IgD-negative memory B cell (primary cell): ENCODE measurements at regions not wholly inside any gene's neighbourhood (a gene's known extent, or its start where the extent isn't known, plus 50 kb on each side); places are given as distances from the start of the nearest gene placed in this dataset.
"Not testable (repeated sequence)": the region's sequence is repeated elsewhere in the genome, so short reads cannot be mapped to it uniquely, and the experiment has no call there.

Source experiments
- H3K27ac Mint-ChIP-seq, 3 donors: one replicate each; pipeline ENCODE4 v1.8.0; 2020 to 2022; ENCODE audit warnings: mild to moderate bottlenecking in 3 of 3, mixed read lengths in 3 of 3, moderate library complexity in 1 of 3
- H3K27me3 Mint-ChIP-seq: one replicate; pipeline ENCODE4 v1.8.0; 2021; ENCODE audit warnings: mixed read lengths
- H3K36me3 Mint-ChIP-seq: one replicate; pipeline ENCODE4 v1.8.0; 2020; ENCODE audit warnings: mild to moderate bottlenecking, mixed read lengths
- H3K4me1 Mint-ChIP-seq, 3 donors: one replicate each; pipeline ENCODE4 v1.8.0; 2020 to 2022; ENCODE audit warnings: mixed read lengths in 3 of 3, mild to moderate bottlenecking in 1 of 3
- H3K4me3 Mint-ChIP-seq, 4 donors: one replicate each; pipeline ENCODE4 v1.8.0; 2020 to 2022; ENCODE audit warnings: mild to moderate bottlenecking in 4 of 4, mixed read lengths in 4 of 4, moderate library complexity in 3 of 4
- H3K9me3 Mint-ChIP-seq, 3 donors: one replicate each; pipeline ENCODE4 v1.8.0; 2020 to 2021; ENCODE audit warnings: mixed read lengths in 3 of 3, mild to moderate bottlenecking in 1 of 3

DNA sequence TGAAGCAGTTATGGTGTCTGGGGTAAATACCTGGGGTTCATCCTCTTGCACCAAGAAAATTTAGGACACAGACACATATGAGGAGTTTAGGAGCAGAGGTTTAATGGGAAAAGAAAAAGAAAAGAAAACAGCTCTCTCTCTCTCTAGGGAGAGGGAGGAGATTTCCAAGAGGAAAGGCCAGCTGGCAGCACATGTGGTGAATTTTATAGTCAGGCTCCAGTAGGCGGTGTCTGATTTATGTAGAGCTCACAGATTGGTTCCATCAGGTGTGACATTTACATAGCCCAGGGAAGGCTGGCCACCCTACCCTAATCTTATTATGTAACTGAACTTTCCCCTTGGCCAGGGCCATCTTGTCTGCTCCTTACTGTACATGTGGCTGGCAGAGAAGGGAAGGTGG, 297.5 kb upstream of the RGPD4 start:
- peaks cover 0 to 8% (median 2%) of the 10 kb centered on the region in 3 donors for H3K9me3 Mint-ChIP-seq
- no peaks in the 10 kb centered on the region for H3K36me3 Mint-ChIP-seq
- no peaks in the 10 kb centered on the region for H3K4me1 Mint-ChIP-seq
- no peaks in the 10 kb centered on the region for H3K27me3 Mint-ChIP-seq
- no peak overlapping the region for H3K4me3 Mint-ChIP-seq
- H3K27ac Mint-ChIP-seq = no peak overlapping the region

DNA sequence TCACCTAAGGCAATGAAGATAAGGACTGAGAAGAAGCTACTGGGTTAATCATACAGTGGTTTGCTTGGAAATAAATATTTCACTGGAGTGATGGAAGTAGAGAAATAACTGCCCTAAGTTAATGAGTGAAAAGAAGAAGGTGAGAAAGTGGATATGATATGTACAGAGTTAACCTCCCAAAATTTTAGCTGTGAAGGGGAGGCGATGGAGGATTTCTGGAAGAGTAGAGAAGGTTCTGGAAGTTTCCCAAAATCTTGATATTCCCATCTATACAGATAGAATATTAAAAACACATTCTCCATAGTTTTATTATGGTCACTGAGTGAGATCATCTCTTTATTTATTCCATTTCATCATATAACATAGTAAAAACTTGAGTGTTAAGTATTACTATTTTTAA, 296.6 kb upstream of the RGPD4 start:
- Mint-ChIP-seq H3K27me3 (no peaks in the 10 kb centered on the region), H3K4me3 (no peak overlapping the region), H3K36me3 (no peaks in the 10 kb centered on the region), H3K4me1 (no peaks in the 10 kb centered on the region), H3K27ac (no peak overlapping the region), H3K9me3 (peaks cover 2 to 8% (median 3%) of the 10 kb centered on the region in 3 donors)

DNA sequence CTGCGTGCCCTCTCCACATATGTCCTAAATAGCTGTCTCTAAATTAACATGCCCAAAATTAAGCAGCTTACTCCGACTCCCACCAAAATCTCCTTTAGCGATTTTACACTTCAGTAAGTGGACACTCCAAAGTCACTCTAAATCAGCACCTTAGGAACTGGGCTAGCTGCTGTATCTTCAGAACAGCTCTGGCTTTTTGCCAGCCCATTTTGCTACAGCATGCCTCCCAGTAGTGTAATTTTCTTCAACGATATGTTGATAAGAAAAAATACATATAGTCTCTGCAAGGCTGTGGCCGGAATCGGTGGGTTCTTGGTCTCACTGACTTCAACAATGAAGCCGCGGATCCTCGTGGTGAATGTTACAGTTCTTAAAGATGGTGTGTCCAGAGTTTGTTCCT, 291.8 kb upstream of the RGPD4 start:
- no peaks in the 10 kb centered on the region for H3K4me1 Mint-ChIP-seq
- H3K4me3 Mint-ChIP-seq = no peak overlapping the region
- no peak overlapping the region for H3K27ac Mint-ChIP-seq
- H3K9me3 Mint-ChIP-seq = peaks cover 0 to 8% (median 7%) of the 10 kb centered on the region in 3 donors
- no peaks in the 10 kb centered on the region for H3K36me3 Mint-ChIP-seq
- no peaks in the 10 kb centered on the region for H3K27me3 Mint-ChIP-seq

DNA sequence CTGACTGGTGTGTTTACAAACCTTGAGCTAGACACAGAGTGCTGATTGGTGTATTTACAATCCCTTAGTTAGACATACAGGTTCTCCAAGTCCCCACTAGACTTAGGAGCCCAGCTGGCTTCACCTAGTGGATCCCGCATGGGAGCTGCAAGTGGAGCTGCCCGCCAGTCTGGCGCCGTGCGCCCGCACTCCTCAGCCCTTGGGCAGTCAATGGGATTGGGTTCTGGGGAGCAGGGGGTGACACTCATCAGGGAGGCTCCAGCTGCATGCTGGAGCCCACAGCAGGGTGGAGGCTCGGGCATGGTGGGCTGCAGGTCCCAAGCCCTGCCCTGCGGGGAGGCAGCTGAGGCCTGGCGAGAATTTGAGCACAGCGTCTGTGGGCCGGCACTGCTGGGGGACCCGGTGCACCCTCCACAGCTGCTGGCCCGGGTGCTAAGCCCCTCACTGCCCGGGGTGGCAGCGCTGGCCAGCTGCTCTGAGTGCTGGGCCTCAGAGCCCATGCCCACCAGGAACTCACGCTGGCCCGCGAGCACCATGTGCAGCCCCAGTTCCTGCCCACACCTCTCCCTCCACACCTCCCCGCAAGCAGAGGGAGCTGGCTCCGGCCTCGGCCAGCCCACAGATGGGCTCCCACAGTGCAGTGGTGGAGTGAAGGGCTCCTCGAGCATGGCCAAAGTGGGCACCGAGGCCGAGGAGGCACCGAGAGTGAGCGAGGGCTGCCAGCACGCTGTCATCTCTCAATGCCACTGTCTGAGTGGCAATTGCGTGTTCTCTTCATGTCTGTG, 290.6 kb upstream of the RGPD4 start:
- not testable (repeated sequence) for H3K4me3 Mint-ChIP-seq, H3K27ac Mint-ChIP-seq, H3K4me1 Mint-ChIP-seq, H3K9me3 Mint-ChIP-seq, H3K36me3 Mint-ChIP-seq, H3K27me3 Mint-ChIP-seq

DNA sequence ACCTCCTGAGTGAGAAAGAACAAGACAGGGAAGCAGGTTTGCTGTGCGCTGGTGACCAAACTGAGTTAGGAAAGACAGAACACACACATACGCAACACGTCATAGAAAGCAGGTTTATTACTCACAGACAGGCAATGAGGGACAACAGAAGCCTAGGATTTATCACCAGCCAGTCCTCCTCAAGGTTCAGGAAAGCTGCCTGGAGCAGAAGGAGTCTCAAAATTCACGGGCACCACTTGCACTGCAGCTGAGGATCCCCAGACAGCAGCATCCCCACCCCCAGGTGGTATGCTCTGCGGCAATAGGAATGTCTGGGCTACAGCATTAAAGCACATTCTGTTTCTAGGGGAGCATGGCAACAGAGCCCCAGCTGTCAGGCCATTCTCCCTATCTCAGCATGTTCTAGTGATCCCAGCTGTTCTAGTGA, 284.4 kb upstream of the RGPD4 start:
- peaks cover 0 to 5% (median 0%) of the 10 kb centered on the region in 3 donors for H3K9me3 Mint-ChIP-seq
- H3K4me3 Mint-ChIP-seq = no peak overlapping the region
- H3K4me1 Mint-ChIP-seq = no peaks in the 10 kb centered on the region
- H3K27me3 Mint-ChIP-seq = no peaks in the 10 kb centered on the region
- H3K27ac Mint-ChIP-seq = no peak overlapping the region
- no peaks in the 10 kb centered on the region for H3K36me3 Mint-ChIP-seq

DNA sequence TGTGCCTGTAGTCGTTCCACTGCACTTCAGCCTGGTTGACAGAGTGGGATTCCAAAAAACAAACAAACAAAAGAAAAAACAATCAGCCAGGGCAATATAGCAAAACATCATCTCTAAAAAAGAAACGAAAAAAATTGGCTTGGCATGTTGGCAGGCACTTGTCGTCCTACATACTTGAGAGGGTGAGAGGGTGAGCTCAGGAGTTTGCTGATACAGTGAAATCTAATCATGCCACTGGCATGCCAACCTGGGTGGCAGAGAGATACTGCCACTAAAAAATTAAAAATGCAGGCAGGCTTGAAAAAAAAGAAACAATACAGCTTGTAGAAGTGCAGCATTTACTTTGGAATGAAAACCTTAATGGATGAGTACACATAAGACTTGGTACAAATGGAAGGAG, 282.9 kb upstream of the RGPD4 start:
- H3K27ac Mint-ChIP-seq = no peak overlapping the region
- H3K4me3 Mint-ChIP-seq = no peak overlapping the region

DNA sequence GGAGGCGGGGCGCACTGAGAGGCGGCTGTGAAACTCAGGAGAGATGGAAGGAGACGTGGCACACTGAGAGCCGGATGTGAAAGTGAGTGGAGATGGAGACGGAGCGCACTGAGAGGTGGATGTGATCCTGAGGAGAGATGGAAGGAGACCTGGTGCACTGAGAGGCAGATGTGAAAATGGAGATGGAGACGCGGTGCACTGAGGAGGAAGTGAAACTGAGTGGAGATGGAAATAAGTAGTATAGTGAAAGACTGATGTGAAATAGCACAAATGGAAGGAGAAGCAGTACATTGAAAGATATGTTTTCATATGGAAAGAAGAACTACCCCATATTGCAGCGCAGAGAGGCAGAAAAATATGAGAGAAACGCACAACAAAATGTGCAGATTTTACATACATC, 281.6 kb upstream of the RGPD4 start:
- Mint-ChIP-seq H3K27me3 (no peaks in the 10 kb centered on the region), H3K27ac (no peak overlapping the region)

More for the DNA sequence above, 282.9 kb upstream of the RGPD4 start:
- Mint-ChIP-seq H3K27me3 (no peaks in the 10 kb centered on the region), H3K9me3 (peaks cover 0 to 3% (median 0%) of the 10 kb centered on the region in 3 donors), H3K4me1 (no peaks in the 10 kb centered on the region), H3K36me3 (no peaks in the 10 kb centered on the region)

DNA sequence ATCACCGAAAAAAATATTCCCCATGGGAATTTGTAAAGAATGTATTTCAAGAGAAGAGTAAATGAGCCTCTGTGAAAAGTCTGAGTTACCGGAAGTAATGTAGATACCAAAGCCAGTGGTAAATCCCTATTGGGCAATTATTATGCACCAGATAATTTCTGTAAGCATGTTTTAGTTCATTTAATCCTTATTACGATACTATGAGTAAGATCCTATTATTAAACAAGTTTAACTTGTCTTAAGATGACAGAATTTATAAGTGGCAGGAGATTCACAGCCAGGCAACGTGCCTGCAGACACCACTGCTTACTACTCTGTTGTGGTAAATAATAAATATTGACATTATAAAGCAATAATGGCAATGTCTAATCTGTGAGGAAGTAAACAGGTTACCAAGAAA, 280.8 kb upstream of the RGPD4 start:
- Mint-ChIP-seq H3K27me3 (no peaks in the 10 kb centered on the region), H3K27ac (no peak overlapping the region), H3K36me3 (no peaks in the 10 kb centered on the region), H3K4me1 (no peaks in the 10 kb centered on the region), H3K4me3 (no peak overlapping the region), H3K9me3 (peaks cover 0 to 3% (median 0%) of the 10 kb centered on the region in 3 donors)

More for the DNA sequence above, 281.6 kb upstream of the RGPD4 start:
- peaks cover 0 to 3% (median 0%) of the 10 kb centered on the region in 3 donors for H3K9me3 Mint-ChIP-seq
- H3K4me3 Mint-ChIP-seq = no peak overlapping the region
- no peaks in the 10 kb centered on the region for H3K4me1 Mint-ChIP-seq
- no peaks in the 10 kb centered on the region for H3K36me3 Mint-ChIP-seq

DNA sequence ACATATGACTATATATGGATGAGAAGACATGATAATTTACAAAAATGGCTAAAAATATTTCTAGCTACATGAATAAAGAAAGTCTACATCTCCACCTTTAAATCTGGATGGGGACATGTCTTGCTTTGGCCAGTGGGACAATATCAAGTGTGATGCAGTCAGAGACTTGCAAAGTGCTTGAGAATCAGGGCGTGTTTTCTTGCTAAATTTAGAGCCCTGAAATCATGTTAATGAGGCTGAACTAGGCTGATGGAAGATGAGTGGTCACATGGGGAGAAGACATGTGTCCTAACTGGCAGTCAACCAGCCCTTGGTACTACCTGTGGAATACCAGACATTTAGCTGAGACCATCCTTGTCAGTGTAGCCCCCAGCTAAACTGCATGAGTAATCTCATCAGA, 278.5 kb upstream of the RGPD4 start:
- H3K27me3 Mint-ChIP-seq = no peaks in the 10 kb centered on the region

DNA sequence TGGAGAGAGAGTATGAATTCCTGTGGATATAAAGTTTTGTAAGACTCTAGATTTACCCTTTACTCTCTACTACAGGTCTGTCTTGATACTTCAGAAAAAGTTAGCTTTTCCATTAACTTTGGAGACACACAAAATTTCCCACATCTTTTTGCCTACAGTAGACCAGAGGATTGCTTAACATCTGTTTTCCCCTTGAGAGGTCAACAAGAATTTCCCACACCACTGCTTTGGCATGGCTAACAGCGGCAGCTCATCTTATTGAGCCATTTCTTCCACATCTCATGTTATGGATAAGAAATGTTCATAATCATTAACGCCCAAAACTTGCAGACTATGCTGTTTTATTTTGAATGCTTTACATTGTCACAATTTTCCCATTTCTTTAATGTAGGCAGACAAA, 273.6 kb upstream of the RGPD4 start:
- no peaks in the 10 kb centered on the region for H3K27me3 Mint-ChIP-seq
- no peak overlapping the region for H3K27ac Mint-ChIP-seq
- peaks cover 0 to 6% (median 4%) of the 10 kb centered on the region in 3 donors for H3K9me3 Mint-ChIP-seq
- H3K4me3 Mint-ChIP-seq = no peak overlapping the region
- no peaks in the 10 kb centered on the region for H3K4me1 Mint-ChIP-seq
- no peaks in the 10 kb centered on the region for H3K36me3 Mint-ChIP-seq

More for the DNA sequence above, 278.5 kb upstream of the RGPD4 start:
- Mint-ChIP-seq H3K4me1 (no peaks in the 10 kb centered on the region), H3K27ac (no peak overlapping the region), H3K4me3 (no peak overlapping the region), H3K9me3 (peaks cover 0 to 3% (median 0%) of the 10 kb centered on the region in 3 donors), H3K36me3 (no peaks in the 10 kb centered on the region)

DNA sequence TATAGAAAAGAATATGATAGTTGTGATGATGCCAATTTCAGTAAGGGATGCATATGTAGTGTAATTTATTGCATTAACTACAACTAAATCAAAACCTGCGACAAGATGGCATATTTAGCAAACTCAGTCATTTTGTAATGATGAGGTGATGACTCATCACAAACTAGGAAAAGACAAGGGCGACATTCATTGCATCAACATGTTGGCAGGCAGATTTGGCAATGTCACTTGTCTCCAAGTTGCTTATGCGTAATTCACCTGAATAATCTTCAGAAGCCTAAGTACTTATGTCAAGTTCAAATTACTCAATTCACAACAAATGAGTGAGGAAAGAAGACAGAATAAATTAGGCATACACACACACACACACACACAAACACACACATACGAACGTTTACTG, 273.2 kb upstream of the RGPD4 start:
- Mint-ChIP-seq H3K9me3 (peaks cover 0 to 6% (median 4%) of the 10 kb centered on the region in 3 donors), H3K4me3 (no peak overlapping the region), H3K27ac (no peak overlapping the region), H3K4me1 (no peaks in the 10 kb centered on the region), H3K27me3 (no peaks in the 10 kb centered on the region), H3K36me3 (no peaks in the 10 kb centered on the region)

DNA sequence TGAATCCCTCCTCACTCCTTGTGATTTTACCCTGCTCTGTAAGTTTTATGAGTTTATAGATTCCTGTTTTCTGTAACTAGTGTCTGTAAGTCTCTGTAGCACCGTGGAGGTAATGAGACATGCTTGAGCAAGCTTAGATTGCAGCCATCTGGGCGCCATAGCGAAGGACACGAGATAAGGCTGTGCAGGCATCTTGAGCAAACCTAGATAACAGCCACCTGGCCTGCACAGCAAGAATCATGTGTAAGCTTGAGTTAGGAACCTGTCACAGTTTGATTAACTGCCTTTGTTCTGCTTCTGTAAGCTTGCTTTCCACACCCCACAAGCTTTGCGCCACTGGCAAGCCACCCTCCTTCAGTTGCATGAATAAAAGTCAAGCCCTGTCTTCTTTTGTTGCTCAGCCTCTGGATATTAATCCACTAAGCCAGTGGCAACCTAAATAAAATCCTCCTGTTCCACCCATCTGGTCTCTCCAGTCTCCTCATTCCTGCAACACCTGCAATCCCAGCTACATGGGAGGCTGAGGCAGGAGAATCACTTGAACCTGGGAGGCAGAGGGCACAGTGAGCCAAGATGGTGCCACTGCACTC, 270.6 kb upstream of the RGPD4 start:
- H3K27me3 Mint-ChIP-seq = no peaks in the 10 kb centered on the region
- H3K4me3 Mint-ChIP-seq = no peak overlapping the region
- no peak overlapping the region for H3K27ac Mint-ChIP-seq
- H3K9me3 Mint-ChIP-seq = peaks cover 4 to 9% (median 5%) of the 10 kb centered on the region in 3 donors
- H3K36me3 Mint-ChIP-seq = no peaks in the 10 kb centered on the region
- no peaks in the 10 kb centered on the region for H3K4me1 Mint-ChIP-seq

DNA sequence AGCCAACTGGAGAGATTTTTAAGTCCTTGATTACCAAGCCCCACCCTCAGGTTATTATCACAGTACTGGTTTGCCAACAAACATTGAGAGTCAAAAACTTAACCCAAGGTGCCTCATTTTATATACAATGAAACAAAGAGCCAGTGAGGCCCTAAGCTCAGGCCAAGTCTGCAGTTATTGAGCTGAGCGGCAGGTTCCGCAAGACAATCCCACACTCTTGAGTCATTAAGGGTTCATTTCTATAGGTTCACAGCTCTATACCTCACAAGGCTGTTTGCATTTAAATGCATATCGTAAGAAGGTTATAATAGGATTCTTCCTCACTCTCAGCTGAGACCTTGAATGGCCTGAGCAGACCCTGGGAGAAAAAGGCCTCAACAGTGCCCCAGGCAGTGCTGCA, 268.4 kb upstream of the RGPD4 start:
- Mint-ChIP-seq H3K27me3 (no peaks in the 10 kb centered on the region), H3K9me3 (peaks cover 5 to 6% (median 6%) of the 10 kb centered on the region in 3 donors), H3K27ac (no peak overlapping the region), H3K4me1 (no peaks in the 10 kb centered on the region), H3K36me3 (no peaks in the 10 kb centered on the region), H3K4me3 (no peak overlapping the region)

DNA sequence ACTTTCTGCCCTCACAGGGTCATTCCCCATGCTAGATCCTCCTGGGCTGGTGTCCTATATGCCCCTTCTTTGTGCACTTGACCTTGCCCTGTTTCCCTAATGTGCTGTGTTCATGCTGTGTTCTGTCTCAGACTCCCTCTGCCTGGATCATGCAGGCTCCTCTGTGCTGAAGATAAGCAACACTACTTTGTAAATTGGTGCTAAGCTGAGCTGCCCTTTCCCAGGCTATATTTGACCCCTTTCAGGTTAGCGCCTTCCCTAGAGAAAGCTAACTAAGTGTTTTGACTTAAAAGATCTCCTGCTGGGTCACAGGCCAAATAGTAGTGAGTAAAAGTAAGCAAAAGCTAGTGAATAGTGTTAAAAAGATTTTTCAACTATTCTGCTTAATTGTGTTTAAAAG, 257.2 kb upstream of the RGPD4 start:
- Mint-ChIP-seq H3K27ac (no peak overlapping the region), H3K27me3 (no peaks in the 10 kb centered on the region)

DNA sequence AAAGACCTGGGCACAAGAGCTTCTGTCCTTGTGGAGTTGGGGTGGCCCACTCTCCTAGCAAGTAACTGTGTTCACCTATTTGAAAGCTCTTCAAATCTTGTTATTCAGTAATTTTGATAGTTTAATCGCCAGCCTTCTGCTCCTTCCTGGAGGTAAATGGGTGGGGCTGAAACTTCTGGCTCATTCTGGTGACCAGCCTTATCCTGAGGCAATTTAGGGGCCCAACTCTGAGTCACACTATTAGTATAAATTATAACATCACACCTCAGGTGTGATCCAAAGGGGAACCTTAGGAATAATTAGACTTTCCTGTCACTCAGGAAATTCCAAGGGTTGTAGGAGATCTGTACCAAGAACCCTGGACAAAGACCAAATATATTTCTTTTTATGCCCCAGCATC, 255.8 kb upstream of the RGPD4 start:
- Mint-ChIP-seq H3K27ac (no peak overlapping the region), H3K27me3 (no peaks in the 10 kb centered on the region), H3K9me3 (peaks cover 0 to 4% (median 4%) of the 10 kb centered on the region in 3 donors), H3K4me1 (no peaks in the 10 kb centered on the region), H3K36me3 (no peaks in the 10 kb centered on the region), H3K4me3 (no peak overlapping the region)

More for the DNA sequence above, 257.2 kb upstream of the RGPD4 start:
- H3K4me1 Mint-ChIP-seq = no peaks in the 10 kb centered on the region
- peaks cover 0 to 4% (median 4%) of the 10 kb centered on the region in 3 donors for H3K9me3 Mint-ChIP-seq
- H3K4me3 Mint-ChIP-seq = peak overlapping the region in 1 of 4 donors; percentile 27
- H3K36me3 Mint-ChIP-seq = no peaks in the 10 kb centered on the region

DNA sequence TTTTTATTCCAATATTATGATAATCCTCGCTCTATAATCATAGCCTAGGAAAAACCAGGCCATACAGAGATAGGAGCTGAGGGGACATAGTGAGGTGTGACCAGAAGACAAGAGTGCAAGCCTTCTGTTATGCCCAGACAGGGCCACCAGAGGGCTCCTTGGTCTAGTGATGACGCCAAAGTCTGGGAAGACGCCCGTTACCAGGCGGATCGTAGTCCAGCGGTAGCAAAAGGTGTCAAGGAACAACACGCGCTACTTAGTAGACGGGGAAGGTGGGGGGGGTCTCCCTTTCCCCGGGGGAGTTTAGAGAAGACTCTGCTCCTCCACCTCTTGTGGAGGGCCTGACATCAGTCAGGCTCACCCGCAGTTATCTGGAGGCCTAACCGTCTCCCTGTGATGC, 253.8 kb upstream of the RGPD4 start:
- H3K36me3 Mint-ChIP-seq, H3K4me1 Mint-ChIP-seq, H3K27ac Mint-ChIP-seq, H3K27me3 Mint-ChIP-seq, H3K9me3 Mint-ChIP-seq, H3K4me3 Mint-ChIP-seq: not testable (repeated sequence)
